CD1c-positive myeloid dendritic cell (primary cell): ENCODE measurements at regions not wholly inside any gene's neighbourhood (a gene's known extent, or its start where the extent isn't known, plus 50 kb on each side); places are given as distances from the start of the nearest gene placed in this dataset.

Experiments used
- DNase-seq: peaks from one replicate; pipeline ENCODE4 v3.0.0-alpha.2; 2016; ENCODE audit errors: extremely low spot score

GRCh38 chr1:10896673-10897072 is 100.2 kb upstream of the CASZ1 start:
- DNase-seq: no peak

DNA sequence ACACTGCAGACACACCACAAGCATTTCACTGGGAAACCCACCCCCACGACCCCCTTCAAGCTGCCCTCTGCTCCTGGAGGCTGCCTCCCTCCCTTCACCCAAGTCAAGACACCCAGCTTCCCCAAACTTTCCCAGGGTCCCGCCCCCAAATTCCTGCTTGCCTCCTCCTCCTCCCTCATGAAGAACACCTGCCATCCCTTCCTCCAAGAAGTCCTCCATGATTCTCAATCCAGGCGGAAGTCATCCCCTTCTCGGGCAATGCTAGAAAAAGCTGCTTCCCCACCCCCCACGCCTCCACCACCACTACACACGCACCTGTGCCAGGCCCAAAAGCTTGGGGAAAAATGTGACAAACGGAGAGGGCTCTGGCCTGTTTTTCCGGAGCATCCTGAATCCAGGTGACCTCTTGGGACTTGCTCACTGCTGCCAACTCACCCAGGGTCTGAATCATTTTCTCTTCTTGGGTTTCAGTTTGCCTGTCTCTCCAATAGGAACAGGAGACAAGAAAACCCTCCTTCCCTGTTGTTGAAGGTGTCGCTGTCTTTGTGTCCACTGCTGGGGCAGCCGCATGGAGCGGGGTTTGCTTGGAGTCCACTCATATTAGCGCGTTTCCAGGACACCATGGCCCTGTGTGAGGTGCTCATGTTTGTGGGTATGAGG is 101.0 kb upstream of the CASZ1 start:
- no peak for DNase-seq

DNA sequence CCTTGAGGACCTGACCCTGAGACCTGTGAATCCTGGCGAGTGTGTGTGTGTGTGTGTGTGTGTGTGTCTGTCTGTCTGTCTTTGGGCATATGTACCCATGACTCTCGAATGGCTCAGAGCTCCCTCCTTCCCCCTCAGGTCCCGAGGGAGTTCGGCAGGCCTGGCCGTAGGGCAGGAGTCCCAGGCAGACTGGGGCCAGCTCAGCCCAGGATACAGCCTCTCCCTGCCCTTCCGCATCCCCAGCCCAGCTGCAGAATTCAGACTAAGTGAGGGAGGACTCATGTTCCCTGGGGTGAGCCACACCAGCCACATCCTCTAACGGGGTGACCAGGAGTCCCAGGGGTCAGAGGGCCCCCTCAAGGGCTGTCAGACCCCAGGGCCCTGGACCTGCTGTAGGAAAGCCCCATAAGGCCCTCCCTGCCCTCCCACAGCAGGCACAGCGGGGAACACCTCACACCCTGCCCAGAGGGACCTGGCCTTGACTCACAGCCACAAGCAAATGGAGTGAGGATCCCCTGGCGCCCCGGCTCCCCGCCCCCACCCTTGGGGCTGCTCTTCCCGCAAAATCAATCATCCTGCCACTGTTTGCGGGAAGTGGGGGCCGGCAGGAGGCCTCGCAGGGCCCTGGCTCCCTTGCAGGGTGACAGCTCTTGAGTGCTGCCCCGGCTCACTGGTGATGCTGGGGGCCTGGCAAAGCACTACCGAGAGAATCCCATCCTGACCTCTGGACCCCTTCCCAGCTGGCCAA is 101.7 kb upstream of the CASZ1 start:
- DNase-seq: no peak

GRCh38 chr1:10898921-10899320 is 102.5 kb upstream of the CASZ1 start:
- DNase-seq: no peak

- no peak for DNase-seq
These were observed 103.2 kb upstream of the CASZ1 start for GRCh38 chr1:10899490-10900250.

- no peak for DNase-seq
These were observed 103.8 kb upstream of the CASZ1 start for GRCh38 chr1:10900251-10900651.

- no peak for DNase-seq
These were observed 104.2 kb upstream of the CASZ1 start for GRCh38 chr1:10900691-10901090.

DNA sequence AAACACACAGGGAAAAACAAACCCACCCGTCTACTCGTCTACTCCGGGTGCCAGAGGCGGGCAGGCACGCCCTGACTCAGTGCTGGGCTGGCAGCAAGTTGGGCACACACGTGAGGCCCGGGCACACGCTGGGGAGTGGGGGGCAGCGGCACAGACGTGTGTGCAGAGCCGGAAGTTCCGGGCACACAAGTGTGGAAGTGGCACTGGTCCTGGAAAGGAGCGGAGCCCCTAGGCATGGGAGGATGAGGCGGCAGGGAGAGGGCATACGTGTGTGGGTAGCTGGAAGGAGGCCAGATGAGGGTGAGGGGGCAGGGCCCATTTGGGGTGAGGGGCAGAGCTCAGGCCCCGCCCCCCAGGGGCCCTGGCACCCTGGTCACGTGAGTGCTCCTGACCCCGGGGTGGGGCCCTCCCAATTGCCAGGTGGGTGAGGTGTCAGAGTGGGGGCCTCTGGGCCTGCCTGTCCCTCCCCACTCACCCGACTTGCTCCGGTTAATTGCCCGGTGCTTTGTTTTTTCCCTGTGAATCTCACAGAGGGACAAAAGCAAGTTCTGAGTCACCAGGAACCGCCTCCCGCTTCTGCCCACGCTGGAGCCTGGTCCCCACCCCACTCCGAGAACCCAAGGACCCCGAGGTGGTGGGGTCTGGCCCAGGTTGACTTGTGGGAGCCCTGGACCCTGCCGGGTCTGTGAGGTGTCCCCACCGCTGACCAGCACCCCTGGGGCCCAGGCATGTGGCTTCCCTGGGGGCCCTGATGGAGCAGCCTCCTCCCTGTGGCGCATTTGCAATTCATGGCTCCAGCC is 104.8 kb upstream of the CASZ1 start:
- no peak for DNase-seq

DNA sequence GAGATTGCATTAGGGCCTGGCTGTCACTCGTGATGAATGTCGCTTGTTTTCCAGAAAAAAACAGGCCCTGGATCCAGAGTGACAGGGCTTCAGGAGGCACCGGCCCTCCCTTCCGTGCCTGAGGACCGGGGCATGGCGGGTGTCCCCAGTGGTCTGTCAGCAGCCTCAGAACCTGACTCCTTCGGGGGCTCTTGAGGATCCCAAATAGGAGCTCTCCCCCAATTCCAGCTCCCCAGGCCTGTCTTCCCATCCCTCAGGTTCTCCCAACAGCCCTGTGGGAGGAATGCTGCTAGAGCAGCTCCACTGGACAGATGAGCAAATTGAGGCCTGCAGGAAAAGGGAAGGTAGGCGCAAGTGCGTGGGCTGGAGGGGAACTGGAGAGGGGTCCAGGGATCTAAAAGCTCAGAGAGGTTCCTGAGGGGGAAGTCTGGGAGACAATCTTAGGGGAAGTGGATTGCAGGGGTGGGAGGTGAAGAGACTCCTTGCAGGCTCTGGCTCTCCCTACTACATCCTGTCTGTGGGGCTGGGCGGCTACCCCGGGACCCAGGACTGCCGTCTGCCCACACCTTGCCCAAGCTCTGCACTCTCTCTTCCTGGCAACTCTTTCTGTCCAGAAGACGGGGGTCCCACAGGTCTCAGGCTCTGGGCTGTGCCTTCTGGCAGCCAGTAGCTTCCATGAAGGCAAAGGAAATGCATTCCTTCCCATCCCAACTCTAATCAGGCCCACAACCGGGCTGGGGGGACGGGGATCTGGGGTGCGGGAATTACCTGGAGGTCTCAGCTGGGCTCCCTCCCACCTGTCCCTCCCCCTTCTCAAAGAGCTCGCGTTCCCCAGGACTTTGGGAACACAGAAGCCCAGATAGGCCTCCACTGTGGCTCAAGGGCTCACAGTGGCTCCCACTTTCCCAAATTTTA is 105.7 kb upstream of the CASZ1 start:
- DNase-seq: peak; percentile 81

DNA sequence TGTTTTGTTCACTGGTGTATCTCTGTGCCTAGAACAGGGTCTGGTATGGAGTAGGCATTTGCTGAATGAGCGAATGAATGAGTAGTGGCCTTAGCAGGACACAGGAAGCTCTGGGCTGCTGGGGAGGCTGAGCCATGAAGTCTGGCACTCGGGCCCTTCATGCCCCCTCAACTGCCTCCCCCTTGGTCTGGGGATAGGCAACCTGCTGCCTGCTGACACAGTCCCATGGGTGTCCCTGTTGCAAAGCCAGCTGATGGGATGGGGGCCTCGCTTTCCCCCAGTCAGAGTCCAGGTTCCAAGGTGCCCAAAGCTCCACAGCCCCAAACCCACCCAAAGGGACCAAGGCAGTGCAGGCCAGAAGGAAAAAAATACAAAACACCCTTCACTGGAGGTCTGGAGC is 107.0 kb upstream of the CASZ1 start:
- no peak for DNase-seq

DNA sequence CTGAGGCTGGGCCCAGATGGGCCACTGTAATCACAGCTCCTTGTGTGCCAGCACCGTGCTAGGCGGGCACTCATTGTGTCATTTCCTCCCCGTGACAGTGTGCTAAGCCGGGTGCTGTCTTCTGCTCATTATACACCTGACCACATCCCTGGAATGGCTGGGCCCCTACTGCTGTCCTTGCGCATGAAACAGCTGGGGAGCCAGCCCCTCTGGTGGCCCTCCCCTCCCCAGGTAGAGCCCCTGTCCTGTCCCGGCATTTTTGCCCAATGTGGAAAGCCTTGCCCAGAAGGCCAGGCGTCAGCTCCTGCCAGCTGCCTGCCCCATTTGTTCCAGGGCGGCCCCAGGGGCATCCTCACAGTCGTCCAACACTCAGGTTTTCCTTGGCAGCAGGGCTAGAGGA is 107.4 kb upstream of the CASZ1 start:
- peak; percentile 12 for DNase-seq

- peak; percentile 29 for DNase-seq
These were observed 107.8 kb upstream of the TARDBP start for GRCh38 chr1:10904396-10905358.

DNA sequence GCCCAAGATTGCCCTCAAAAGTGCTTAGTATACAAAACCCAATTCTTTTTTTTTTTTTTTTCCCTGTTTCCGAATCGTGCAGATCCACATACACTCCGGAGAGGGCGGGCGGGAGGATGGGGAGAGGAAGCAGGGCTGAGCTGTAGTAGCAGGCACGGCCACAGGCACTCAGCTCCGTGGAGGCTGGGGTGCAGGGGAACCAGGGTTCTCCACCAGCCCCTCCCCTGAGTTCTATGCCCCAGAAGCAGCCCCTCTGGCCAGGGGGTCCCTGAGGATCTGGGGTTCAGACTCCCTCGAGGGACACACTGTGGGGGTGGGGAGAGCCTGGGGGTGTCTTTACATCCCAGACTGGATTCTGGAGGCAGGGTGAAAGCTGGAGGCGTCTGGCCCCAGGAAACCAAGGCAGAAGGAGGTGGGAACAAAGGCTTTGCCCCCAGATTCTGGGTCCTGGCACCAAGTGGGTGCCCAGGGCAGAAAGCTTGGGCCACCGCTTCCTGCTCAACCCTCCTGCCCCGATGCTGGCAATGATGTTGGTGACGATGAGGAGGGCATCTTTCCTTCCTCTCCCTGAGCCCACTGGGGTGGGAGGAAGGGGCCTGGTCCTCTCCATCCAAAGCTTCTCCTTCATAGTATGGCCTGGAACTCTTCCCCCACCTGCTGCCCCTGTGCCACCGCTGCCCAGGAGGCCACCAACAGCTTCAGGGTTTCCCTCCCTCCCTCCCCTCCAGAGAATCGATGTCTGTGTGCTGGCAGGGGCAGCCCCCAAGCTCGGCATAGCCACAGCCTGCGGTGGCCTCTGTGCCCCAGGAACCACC is 106.4 kb upstream of the TARDBP start:
- no peak for DNase-seq

- no peak for DNase-seq
These were observed 105.5 kb upstream of the TARDBP start for GRCh38 chr1:10906866-10907519.

- no peak for DNase-seq
These were observed 104.2 kb upstream of the TARDBP start for GRCh38 chr1:10908266-10908665.

DNA sequence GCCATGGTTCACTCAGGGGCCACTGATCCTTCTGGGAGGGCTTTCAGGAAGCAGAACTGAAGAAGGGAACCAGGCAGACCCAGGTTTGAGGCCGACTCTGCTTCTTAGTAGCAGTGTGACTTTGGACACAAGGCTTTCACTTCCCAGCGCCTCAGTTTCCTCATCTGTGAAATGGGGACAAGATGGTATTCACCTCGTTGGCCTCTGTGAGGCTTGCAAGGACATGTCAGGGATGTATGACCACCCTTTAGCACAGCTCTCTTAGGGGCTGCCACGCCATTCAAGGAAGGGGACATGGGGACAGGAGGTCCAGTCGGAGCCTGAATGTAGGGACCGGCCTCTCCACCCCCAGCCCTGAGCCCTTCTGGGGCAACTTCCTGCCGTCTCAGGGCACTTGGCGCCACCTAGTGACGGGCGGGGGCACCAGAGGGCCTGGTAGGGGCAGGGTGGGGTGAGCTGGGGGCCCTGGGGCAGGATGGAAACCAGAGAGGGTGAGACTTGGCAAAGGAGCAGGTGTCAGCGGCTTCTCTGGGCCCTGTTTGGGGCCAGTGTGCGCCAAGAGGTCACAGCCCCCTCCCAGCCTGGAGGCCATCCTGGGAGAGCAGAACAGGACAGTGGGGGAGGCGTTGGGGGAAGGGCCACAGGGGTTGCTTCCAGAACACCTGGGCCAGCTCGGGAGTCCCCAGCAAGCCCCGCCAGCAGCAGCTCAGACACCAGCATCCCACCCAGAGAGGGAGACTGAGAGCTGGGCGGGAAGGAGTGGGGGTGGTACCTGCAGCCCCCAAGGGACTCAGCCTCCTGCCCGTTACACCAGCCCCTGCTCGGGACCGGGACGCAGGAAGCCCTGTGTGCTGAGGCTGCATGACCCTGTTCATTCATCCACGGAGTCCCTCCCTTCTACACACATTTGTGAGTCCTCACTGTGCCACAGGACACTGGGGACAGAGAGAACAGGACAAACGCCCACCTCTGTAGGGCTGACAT is 102.5 kb upstream of the TARDBP start:
- DNase-seq: peak; percentile 52
